ENCODE measurements at regions not wholly inside any gene's neighbourhood (a gene's known extent, or its start where the extent isn't known, plus 50 kb on each side); places are given as distances from the start of the nearest gene placed in this dataset.

DNA sequence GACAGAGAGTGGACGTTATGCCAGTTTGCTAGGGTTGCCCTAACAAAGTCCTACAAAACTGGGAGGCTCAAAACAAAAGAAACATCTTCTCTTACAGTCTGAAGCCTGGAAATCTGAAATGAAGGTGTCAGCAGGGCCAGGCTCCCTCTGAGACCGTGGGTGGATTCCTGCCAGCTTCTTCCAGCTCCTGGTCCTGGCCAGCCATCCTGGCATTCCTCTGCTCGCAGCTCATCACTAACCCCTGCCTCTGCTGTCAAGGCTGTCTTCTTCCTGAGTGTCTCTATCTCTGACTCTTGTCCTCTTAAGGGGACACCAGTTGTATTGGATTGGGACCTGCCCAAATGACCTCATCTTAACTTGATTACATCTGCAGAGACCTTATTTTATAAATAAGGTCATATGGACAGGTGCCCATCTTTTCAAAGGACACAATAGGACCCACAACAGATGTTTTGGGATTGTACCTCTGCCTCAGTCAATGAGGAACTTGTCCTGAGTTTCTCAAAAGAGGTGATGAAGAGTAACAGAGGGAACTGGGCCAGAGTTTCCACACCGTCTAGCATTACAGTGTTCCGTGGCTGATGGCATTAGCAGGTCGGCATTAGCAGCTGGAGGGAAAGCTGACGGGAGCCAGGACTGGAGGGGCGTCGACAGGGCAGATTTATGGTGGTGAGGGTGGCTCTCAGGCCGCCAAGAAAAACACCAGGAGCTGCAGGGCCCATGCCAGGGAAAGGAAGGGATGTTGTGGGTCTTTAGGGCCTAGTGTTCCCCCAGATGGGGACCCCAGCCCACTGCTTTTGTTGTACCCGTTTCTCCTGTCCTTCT is 157.3 kb downstream of the TBXT start:
- Mint-ChIP-seq H3K9me3 (ENCODE audit: insufficient read depth) (no peaks in the 10 kb centered on the region), H3K27me3 (peaks cover 58% of the 10 kb centered on the region), H3K4me3 (no peak overlapping the region), H3K27ac (no peak overlapping the region), H3K4me1 (peaks cover 2% of the 10 kb centered on the region)
- no peaks in the 10 kb centered on the region for H3K79me2 ChIP-seq (ENCODE audit: control insufficient read depth, insufficient read depth, low read length)
- WGBS (ENCODE audit: insufficient coverage): 51% methylated on average over 11 of the region's 11 CpGs
- no peak overlapping the region for H3K4me2 ChIP-seq (replicated peaks; ENCODE audit: low read depth, low read length, poor library complexity, severe bottlenecking)
- no peak overlapping the region for H3K4me3 ChIP-seq (ENCODE audit: control extremely low read depth in 1 of 5, extremely low read depth in 1 of 5, insufficient read depth in 1 of 5, low read depth in 2 of 5, low read length in 4 of 5)
- no peaks in the 10 kb centered on the region for H3K36me3 ChIP-seq (replicated peaks in 1 of 2; ENCODE audit: control extremely low read depth in 1 of 2, control insufficient read depth in 1 of 2, extremely low read depth in 1 of 2, insufficient read depth in 2 of 2, low read length in 1 of 2)
- H3K27ac ChIP-seq (ENCODE audit: low read length in 2 of 2): no peak overlapping the region
- TF ChIP-seq, protein P1, sequence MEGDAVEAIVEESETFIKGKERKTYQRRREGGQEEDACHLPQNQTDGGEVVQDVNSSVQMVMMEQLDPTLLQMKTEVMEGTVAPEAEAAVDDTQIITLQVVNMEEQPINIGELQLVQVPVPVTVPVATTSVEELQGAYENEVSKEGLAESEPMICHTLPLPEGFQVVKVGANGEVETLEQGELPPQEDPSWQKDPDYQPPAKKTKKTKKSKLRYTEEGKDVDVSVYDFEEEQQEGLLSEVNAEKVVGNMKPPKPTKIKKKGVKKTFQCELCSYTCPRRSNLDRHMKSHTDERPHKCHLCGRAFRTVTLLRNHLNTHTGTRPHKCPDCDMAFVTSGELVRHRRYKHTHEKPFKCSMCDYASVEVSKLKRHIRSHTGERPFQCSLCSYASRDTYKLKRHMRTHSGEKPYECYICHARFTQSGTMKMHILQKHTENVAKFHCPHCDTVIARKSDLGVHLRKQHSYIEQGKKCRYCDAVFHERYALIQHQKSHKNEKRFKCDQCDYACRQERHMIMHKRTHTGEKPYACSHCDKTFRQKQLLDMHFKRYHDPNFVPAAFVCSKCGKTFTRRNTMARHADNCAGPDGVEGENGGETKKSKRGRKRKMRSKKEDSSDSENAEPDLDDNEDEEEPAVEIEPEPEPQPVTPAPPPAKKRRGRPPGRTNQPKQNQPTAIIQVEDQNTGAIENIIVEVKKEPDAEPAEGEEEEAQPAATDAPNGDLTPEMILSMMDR (IDR thresholded peaks at IDR 0.05): no peak
- TF ChIP-seq EZH2 (IDR thresholded peaks at IDR 0.05; ENCODE audit: borderline replicate concordance, insufficient read depth, low read depth, low read length, poor library complexity, severe bottlenecking): no peak
- no peak overlapping the region for H3K9ac ChIP-seq (ENCODE audit: low read length)
- H2AFZ ChIP-seq (ENCODE audit: insufficient read depth, low read depth, low read length, poor library complexity, severe bottlenecking): no peak overlapping the region
- H3K4me1 ChIP-seq (ENCODE audit: control insufficient read depth in 2 of 2, insufficient read depth in 2 of 2, low read length in 2 of 2): no peaks in the 10 kb centered on the region
- peaks cover 0 to 6% (median 0%) of the 10 kb centered on the region in 3 donors for H3K9me3 ChIP-seq (ENCODE audit: control extremely low read depth in 1 of 3, control insufficient read depth in 2 of 3, insufficient read depth in 1 of 3, low read length in 2 of 3)
- intact Hi-C loops (cut with micrococcal nuclease): no loop called here
- no peak for DNase-seq
- ATAC-seq (ENCODE audit: low read depth): no peak
- CTCF ChIA-PET: no interaction called here
- POLR2A ChIA-PET: no interaction called here
- H3K27me3 ChIP-seq (replicated peaks in 1 of 4; ENCODE audit: control extremely low read depth in 1 of 4, control insufficient read depth in 3 of 4, insufficient read depth in 4 of 4, low read length in 3 of 4): peaks cover 0 to 38% (median 9%) of the 10 kb centered on the region in 4 experiments
- H4K20me1 ChIP-seq (ENCODE audit: control insufficient read depth, insufficient read depth, low read length, poor library complexity, severe bottlenecking): no peaks in the 10 kb centered on the region

DNA sequence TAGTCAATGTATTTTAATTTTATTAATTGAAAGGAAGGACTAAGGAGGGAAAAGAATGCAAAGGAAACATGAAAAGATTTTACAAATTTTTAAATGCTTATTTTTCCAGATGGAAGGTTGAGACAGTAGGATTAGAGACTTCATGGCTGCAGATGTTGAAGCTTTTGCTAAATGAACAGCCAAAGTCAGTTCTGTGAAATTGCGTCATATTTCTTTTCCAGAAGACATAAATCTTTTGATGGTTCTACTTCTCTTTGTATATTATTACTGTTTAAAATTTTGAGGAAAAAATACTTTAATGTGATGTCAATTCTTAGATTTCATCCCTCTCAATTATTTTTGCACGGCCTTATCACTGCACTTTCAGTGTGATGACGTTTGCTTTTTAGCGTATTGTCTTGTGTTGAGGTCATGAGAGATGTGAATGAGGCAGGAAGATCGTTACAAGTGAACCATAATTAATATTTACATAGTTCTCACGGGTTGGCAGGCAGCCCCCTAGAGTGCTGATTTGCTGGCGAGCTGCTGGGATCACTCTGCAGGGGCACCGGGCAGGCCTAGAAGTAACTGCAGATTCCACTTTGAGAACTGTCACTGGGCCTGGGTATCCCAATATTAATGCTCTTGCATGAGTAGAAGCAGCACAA is 158.1 kb downstream of the TBXT start:
- TF ChIP-seq, protein P1 (IDR thresholded peaks at IDR 0.05): no peak
- Mint-ChIP-seq H3K27ac (no peak overlapping the region), H3K4me3 (no peak overlapping the region), H3K27me3 (peaks cover 66% of the 10 kb centered on the region), H3K4me1 (peaks cover 2% of the 10 kb centered on the region), H3K9me3 (ENCODE audit: insufficient read depth) (no peaks in the 10 kb centered on the region)
- CTCF ChIA-PET: no interaction called here
- H3K27ac ChIP-seq (ENCODE audit: low read length in 2 of 2): no peak overlapping the region
- 61% methylated on average over 2 of the region's 8 CpGs for WGBS (ENCODE audit: insufficient coverage)
- intact Hi-C loops (cut with micrococcal nuclease): no loop called here
- no peak overlapping the region for H3K9ac ChIP-seq (ENCODE audit: low read length)
- peaks cover 0 to 8% (median 0%) of the 10 kb centered on the region in 3 donors for H3K9me3 ChIP-seq (ENCODE audit: control extremely low read depth in 1 of 3, control insufficient read depth in 2 of 3, insufficient read depth in 1 of 3, low read length in 2 of 3)
- DNase-seq: no peak
- POLR2A ChIA-PET: no interaction called here
- no peaks in the 10 kb centered on the region for H3K79me2 ChIP-seq (ENCODE audit: control insufficient read depth, insufficient read depth, low read length)
- no peak overlapping the region for H3K4me2 ChIP-seq (replicated peaks; ENCODE audit: low read depth, low read length, poor library complexity, severe bottlenecking)
- no peaks in the 10 kb centered on the region for H3K4me1 ChIP-seq (ENCODE audit: control insufficient read depth in 2 of 2, insufficient read depth in 2 of 2, low read length in 2 of 2)
- H3K27me3 ChIP-seq (replicated peaks in 1 of 4; ENCODE audit: control extremely low read depth in 1 of 4, control insufficient read depth in 3 of 4, insufficient read depth in 4 of 4, low read length in 3 of 4): peaks cover 0 to 46% (median 14%) of the 10 kb centered on the region in 4 experiments
- no peaks in the 10 kb centered on the region for H4K20me1 ChIP-seq (ENCODE audit: control insufficient read depth, insufficient read depth, low read length, poor library complexity, severe bottlenecking)
- no peaks in the 10 kb centered on the region for H3K36me3 ChIP-seq (replicated peaks in 1 of 2; ENCODE audit: control extremely low read depth in 1 of 2, control insufficient read depth in 1 of 2, extremely low read depth in 1 of 2, insufficient read depth in 2 of 2, low read length in 1 of 2)
- H3K4me3 ChIP-seq (ENCODE audit: control extremely low read depth in 1 of 5, extremely low read depth in 1 of 5, insufficient read depth in 1 of 5, low read depth in 2 of 5, low read length in 4 of 5): no peak overlapping the region
- H2AFZ ChIP-seq (ENCODE audit: insufficient read depth, low read depth, low read length, poor library complexity, severe bottlenecking): no peak overlapping the region
- no peak for ATAC-seq (ENCODE audit: low read depth)

Measured in B cell (primary cell).